WTC11 (cell line): ENCODE measurements at regions not wholly inside any gene's neighbourhood (a gene's known extent, or its start where the extent isn't known, plus 50 kb on each side); places are given as distances from the start of the nearest gene placed in this dataset.

Experiments used
- ATAC-seq: fragments of 200-7000 bp; cut with Tn5 transposase; 2 replicates; pipeline ENCODE4 v1.10.0; 2021; ENCODE audit warnings: mild to moderate bottlenecking, moderate library complexity
- CTCF ChIA-PET: fragments of 300-600 bp; sonication (Branson Sonifier 250); formaldehyde crosslinking; loops from one replicate; lab custom pipeline; 2021; ENCODE audit warnings: antibody characterized with exemption; lab: Charles Lee
- POLR2A ChIA-PET: fragments of 350-600 bp; sonication (Branson Sonifier 250); formaldehyde crosslinking; loops from one replicate; lab custom pipeline; 2021; ENCODE audit warnings: antibody characterized with exemption; lab: Charles Lee
- DNase-seq: peaks from one replicate; pipeline ENCODE4 v3.0.0; 2021; ENCODE audit warnings: low spot score
- H3K27ac Mint-ChIP-seq: 2 replicates; pipeline ENCODE4 v1.8.0; 2021; ENCODE audit warnings: mixed read lengths
- H3K27me3 Mint-ChIP-seq: 2 replicates; pipeline ENCODE4 v1.8.0; 2021; ENCODE audit warnings: low read depth, mild to moderate bottlenecking, moderate library complexity, mixed read lengths
- H3K36me3 Mint-ChIP-seq: 2 replicates; pipeline ENCODE4 v1.8.0; 2021; ENCODE audit warnings: mixed read lengths
- H3K4me1 Mint-ChIP-seq: 2 replicates; pipeline ENCODE4 v1.8.0; 2022; ENCODE audit warnings: mixed read lengths
- H3K4me3 Mint-ChIP-seq: 2 replicates; pipeline ENCODE4 v1.8.0; 2021; ENCODE audit warnings: mild to moderate bottlenecking, moderate library complexity, mixed read lengths
- H3K9me3 Mint-ChIP-seq: 2 replicates; pipeline ENCODE4 v1.8.0; 2021; ENCODE audit warnings: mixed read lengths
- ATF1 ChIP-seq: sonication (generic); formaldehyde crosslinking; IDR thresholded peaks from 2 replicates; pipeline ENCODE4 v1.8.1; 2023; ENCODE audit warnings: mild to moderate bottlenecking, moderate library complexity, missing genetic modification reagents
- EMX1 ChIP-seq: fragments of 250-450 bp; sonication (Bioruptor Pico); IDR thresholded peaks from 2 replicates; pipeline ENCODE4 v1.8.0; 2021; ENCODE audit warnings: mild to moderate bottlenecking
- ETV6 ChIP-seq: sonication (generic); formaldehyde crosslinking; IDR thresholded peaks from 2 replicates; pipeline ENCODE4 v1.8.1; 2022; ENCODE audit warnings: mild to moderate bottlenecking, missing genetic modification reagents
- KAT7 ChIP-seq: sonication (generic); formaldehyde crosslinking; IDR thresholded peaks from 2 replicates; pipeline ENCODE4 v1.8.1; 2023; ENCODE audit warnings: missing genetic modification reagents, mild to moderate bottlenecking, borderline replicate concordance
- NR1H2 ChIP-seq: sonication (generic); formaldehyde crosslinking; IDR thresholded peaks from 2 replicates; pipeline ENCODE4 v1.9.0; 2021; ENCODE audit warnings: mild to moderate bottlenecking, moderate library complexity, missing genetic modification reagents
- NR2C2 ChIP-seq: sonication (generic); formaldehyde crosslinking; IDR thresholded peaks from 2 replicates; pipeline ENCODE4 v1.8.0; 2022; ENCODE audit warnings: mild to moderate bottlenecking, missing genetic modification reagents
- OVOL2 ChIP-seq: fragments of 250-450 bp; sonication (Bioruptor Pico); IDR thresholded peaks from 2 replicates; pipeline ENCODE4 v1.9.0; 2021; ENCODE audit warnings: mild to moderate bottlenecking, borderline replicate concordance
- PRRX2 ChIP-seq: fragments of 250-450 bp; sonication (Bioruptor Pico); IDR thresholded peaks from 2 replicates; pipeline ENCODE4 v1.8.0; 2021; ENCODE audit warnings: mild to moderate bottlenecking
- RELA ChIP-seq: sonication (generic); formaldehyde crosslinking; IDR thresholded peaks from 2 replicates; pipeline ENCODE4 v1.8.1; 2022; ENCODE audit warnings: missing genetic modification reagents, mild to moderate bottlenecking, borderline replicate concordance
- SOX15 ChIP-seq: fragments of 250-450 bp; sonication (Bioruptor Pico); IDR thresholded peaks from 2 replicates; pipeline ENCODE4 v1.9.0; 2021; ENCODE audit warnings: mild to moderate bottlenecking
- TCF7 ChIP-seq: sonication (generic); formaldehyde crosslinking; IDR thresholded peaks from 2 replicates; pipeline ENCODE4 v1.8.0; 2022; ENCODE audit warnings: mild to moderate bottlenecking, low read depth, missing genetic modification reagents, moderate library complexity
- ZBTB21 ChIP-seq: sonication (generic); formaldehyde crosslinking; IDR thresholded peaks from 2 replicates; pipeline ENCODE4 v1.8.1; 2023; ENCODE audit warnings: mild to moderate bottlenecking, missing genetic modification reagents, borderline replicate concordance
- ZNF396 ChIP-seq: fragments of 250-450 bp; sonication (Bioruptor Pico); IDR thresholded peaks from 2 replicates; pipeline ENCODE4 v1.8.0; 2021; ENCODE audit warnings: mild to moderate bottlenecking, moderate library complexity, borderline replicate concordance
- TF ChIP-seq, protein P1 (sequence below): fragments of 200-600 bp; IDR thresholded peaks from 2 replicates; pipeline ENCODE4 v1.8.0; 2022; ENCODE audit warnings: antibody characterized with exemption
- TF ChIP-seq, protein P2 (sequence below): sonication (generic); formaldehyde crosslinking; IDR thresholded peaks from 2 replicates; pipeline ENCODE4 v1.8.1; 2022; ENCODE audit warnings: low read depth, mild to moderate bottlenecking, moderate library complexity, missing genetic modification reagents, borderline replicate concordance
- TF ChIP-seq, protein P3 (sequence below): sonication (generic); formaldehyde crosslinking; IDR thresholded peaks from 2 replicates; pipeline ENCODE4 v1.8.0; 2022; ENCODE audit warnings: mild to moderate bottlenecking, missing genetic modification reagents
- TF ChIP-seq, protein P4 (sequence below): sonication (generic); formaldehyde crosslinking; IDR thresholded peaks from 2 replicates; pipeline ENCODE4 v1.8.0; 2023; ENCODE audit warnings: missing genetic modification reagents, mild to moderate bottlenecking, borderline replicate concordance
- TF ChIP-seq, protein P5 (sequence below): sonication (generic); formaldehyde crosslinking; IDR thresholded peaks from 2 replicates; pipeline ENCODE4 v1.8.1; 2022; ENCODE audit warnings: low read depth, missing genetic modification reagents, borderline replicate concordance
- TF ChIP-seq, protein P6 (sequence below): sonication (generic); formaldehyde crosslinking; IDR thresholded peaks from 2 replicates; pipeline ENCODE4 v1.8.1; 2023; ENCODE audit warnings: mild to moderate bottlenecking, missing genetic modification reagents
- TF ChIP-seq, protein P7 (sequence below): fragments of 250-450 bp; sonication (Bioruptor Pico); IDR thresholded peaks from 2 replicates; pipeline ENCODE4 v1.9.0; 2021; ENCODE audit warnings: mild to moderate bottlenecking
- TF ChIP-seq, protein P8 (sequence below): sonication (generic); formaldehyde crosslinking; IDR thresholded peaks from 2 replicates; pipeline ENCODE4 v1.8.0; 2023; ENCODE audit warnings: mild to moderate bottlenecking, missing genetic modification reagents

DNA sequence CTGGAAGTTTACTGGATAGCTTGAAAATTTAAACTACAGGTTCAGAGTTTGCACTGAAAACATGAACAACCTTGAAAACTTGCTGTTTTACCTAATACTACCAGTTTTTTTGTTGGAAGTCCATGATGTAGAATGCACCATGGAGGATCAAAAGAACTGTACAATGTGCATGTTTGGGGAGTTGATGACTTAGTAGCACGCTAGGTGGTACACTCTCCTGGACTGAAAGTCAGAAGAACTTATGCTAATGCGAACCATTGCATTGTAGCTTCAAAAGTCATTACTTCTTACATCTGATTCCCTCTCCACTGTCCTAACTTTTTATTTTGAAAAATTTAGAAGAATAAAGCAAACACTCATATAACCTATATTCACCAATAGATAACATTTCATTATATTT is 211.0 kb downstream of the OSTF1 start:
- Mint-ChIP-seq H3K4me1 (peaks cover 17% of the 10 kb centered on the region), H3K9me3 (peaks cover 37% of the 10 kb centered on the region), H3K27ac (no peak overlapping the region), H3K4me3 (no peak overlapping the region), H3K27me3 (no peaks in the 10 kb centered on the region), H3K36me3 (no peaks in the 10 kb centered on the region)
- TF ChIP-seq ETV6 = no peak
- TF ChIP-seq, protein P1, sequence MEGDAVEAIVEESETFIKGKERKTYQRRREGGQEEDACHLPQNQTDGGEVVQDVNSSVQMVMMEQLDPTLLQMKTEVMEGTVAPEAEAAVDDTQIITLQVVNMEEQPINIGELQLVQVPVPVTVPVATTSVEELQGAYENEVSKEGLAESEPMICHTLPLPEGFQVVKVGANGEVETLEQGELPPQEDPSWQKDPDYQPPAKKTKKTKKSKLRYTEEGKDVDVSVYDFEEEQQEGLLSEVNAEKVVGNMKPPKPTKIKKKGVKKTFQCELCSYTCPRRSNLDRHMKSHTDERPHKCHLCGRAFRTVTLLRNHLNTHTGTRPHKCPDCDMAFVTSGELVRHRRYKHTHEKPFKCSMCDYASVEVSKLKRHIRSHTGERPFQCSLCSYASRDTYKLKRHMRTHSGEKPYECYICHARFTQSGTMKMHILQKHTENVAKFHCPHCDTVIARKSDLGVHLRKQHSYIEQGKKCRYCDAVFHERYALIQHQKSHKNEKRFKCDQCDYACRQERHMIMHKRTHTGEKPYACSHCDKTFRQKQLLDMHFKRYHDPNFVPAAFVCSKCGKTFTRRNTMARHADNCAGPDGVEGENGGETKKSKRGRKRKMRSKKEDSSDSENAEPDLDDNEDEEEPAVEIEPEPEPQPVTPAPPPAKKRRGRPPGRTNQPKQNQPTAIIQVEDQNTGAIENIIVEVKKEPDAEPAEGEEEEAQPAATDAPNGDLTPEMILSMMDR = no peak
- no peak for TF ChIP-seq PRRX2 (CRISPR knock-in tag)
- TF ChIP-seq SOX15 = no peak
- no peak for TF ChIP-seq ATF1
- TF ChIP-seq EMX1 (CRISPR knock-in tag) = no peak
- TF ChIP-seq NR2C2 (CRISPR knock-in tag) = no peak
- no peak for TF ChIP-seq NR1H2 (CRISPR knock-in tag)
- TF ChIP-seq, protein P2, sequence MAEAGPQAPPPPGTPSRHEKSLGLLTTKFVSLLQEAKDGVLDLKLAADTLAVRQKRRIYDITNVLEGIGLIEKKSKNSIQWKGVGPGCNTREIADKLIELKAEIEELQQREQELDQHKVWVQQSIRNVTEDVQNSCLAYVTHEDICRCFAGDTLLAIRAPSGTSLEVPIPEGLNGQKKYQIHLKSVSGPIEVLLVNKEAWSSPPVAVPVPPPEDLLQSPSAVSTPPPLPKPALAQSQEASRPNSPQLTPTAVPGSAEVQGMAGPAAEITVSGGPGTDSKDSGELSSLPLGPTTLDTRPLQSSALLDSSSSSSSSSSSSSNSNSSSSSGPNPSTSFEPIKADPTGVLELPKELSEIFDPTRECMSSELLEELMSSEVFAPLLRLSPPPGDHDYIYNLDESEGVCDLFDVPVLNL (CRISPR knock-in tag) = no peak
- TF ChIP-seq ZNF396 (CRISPR knock-in tag) = no peak
- DNase-seq (no peak), ATAC-seq (no peak)
- POLR2A ChIA-PET = no interaction called here
- CTCF ChIA-PET = no interaction called here

DNA sequence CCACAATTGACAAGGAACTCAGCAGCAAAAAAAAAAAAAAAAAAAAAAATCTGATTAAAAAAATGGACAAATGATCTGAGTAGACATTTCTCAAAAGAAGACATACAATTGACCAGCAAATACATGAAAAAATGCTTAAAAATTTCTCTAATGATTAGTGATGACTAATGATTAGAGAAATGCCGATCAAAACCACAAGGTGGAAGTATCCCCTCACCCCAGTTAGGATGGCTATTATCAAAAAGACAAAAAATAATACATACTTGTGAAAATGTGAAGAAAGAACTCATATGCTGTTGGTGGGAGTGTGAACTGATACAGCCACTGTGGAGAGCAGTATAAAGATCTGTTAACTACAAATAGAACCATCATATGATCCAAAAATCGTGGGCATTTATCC is 245.3 kb downstream of the OSTF1 start:
- Mint-ChIP-seq H3K4me3 (no peak overlapping the region), H3K36me3 (0 out of 2 replicates have a peak, but pooled peaks cover 3% of the 10 kb centered on the region), H3K4me1 (no peaks in the 10 kb centered on the region), H3K27ac (no peak overlapping the region), H3K9me3 (peaks cover 17% of the 10 kb centered on the region), H3K27me3 (no peaks in the 10 kb centered on the region)
- CTCF ChIA-PET = interaction anchor here (0.6 to 2.7 kb wide), 7 partner anchors 17 to 533 kb away, joined by 3 to 19 read pairs (median 3); no protein-coding TSS in a partner anchor
- DNase-seq = no peak
- POLR2A ChIA-PET = no interaction called here
- no peak for ATAC-seq
- TF ChIP-seq, protein P3, sequence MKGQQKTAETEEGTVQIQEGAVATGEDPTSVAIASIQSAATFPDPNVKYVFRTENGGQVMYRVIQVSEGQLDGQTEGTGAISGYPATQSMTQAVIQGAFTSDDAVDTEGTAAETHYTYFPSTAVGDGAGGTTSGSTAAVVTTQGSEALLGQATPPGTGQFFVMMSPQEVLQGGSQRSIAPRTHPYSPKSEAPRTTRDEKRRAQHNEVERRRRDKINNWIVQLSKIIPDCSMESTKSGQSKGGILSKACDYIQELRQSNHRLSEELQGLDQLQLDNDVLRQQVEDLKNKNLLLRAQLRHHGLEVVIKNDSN (CRISPR knock-in tag) = no peak
- no peak for TF ChIP-seq RELA
- TF ChIP-seq ZBTB21 (CRISPR knock-in tag) = no peak
- TF ChIP-seq TCF7 (CRISPR knock-in tag) = no peak
- TF ChIP-seq, protein P4, sequence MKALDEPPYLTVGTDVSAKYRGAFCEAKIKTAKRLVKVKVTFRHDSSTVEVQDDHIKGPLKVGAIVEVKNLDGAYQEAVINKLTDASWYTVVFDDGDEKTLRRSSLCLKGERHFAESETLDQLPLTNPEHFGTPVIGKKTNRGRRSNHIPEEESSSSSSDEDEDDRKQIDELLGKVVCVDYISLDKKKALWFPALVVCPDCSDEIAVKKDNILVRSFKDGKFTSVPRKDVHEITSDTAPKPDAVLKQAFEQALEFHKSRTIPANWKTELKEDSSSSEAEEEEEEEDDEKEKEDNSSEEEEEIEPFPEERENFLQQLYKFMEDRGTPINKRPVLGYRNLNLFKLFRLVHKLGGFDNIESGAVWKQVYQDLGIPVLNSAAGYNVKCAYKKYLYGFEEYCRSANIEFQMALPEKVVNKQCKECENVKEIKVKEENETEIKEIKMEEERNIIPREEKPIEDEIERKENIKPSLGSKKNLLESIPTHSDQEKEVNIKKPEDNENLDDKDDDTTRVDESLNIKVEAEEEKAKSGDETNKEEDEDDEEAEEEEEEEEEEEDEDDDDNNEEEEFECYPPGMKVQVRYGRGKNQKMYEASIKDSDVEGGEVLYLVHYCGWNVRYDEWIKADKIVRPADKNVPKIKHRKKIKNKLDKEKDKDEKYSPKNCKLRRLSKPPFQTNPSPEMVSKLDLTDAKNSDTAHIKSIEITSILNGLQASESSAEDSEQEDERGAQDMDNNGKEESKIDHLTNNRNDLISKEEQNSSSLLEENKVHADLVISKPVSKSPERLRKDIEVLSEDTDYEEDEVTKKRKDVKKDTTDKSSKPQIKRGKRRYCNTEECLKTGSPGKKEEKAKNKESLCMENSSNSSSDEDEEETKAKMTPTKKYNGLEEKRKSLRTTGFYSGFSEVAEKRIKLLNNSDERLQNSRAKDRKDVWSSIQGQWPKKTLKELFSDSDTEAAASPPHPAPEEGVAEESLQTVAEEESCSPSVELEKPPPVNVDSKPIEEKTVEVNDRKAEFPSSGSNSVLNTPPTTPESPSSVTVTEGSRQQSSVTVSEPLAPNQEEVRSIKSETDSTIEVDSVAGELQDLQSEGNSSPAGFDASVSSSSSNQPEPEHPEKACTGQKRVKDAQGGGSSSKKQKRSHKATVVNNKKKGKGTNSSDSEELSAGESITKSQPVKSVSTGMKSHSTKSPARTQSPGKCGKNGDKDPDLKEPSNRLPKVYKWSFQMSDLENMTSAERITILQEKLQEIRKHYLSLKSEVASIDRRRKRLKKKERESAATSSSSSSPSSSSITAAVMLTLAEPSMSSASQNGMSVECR = no peak
- TF ChIP-seq OVOL2 = no peak
- TF ChIP-seq, protein P5, sequence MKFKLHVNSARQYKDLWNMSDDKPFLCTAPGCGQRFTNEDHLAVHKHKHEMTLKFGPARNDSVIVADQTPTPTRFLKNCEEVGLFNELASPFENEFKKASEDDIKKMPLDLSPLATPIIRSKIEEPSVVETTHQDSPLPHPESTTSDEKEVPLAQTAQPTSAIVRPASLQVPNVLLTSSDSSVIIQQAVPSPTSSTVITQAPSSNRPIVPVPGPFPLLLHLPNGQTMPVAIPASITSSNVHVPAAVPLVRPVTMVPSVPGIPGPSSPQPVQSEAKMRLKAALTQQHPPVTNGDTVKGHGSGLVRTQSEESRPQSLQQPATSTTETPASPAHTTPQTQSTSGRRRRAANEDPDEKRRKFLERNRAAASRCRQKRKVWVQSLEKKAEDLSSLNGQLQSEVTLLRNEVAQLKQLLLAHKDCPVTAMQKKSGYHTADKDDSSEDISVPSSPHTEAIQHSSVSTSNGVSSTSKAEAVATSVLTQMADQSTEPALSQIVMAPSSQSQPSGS (CRISPR knock-in tag) = no peak
- TF ChIP-seq, protein P6, sequence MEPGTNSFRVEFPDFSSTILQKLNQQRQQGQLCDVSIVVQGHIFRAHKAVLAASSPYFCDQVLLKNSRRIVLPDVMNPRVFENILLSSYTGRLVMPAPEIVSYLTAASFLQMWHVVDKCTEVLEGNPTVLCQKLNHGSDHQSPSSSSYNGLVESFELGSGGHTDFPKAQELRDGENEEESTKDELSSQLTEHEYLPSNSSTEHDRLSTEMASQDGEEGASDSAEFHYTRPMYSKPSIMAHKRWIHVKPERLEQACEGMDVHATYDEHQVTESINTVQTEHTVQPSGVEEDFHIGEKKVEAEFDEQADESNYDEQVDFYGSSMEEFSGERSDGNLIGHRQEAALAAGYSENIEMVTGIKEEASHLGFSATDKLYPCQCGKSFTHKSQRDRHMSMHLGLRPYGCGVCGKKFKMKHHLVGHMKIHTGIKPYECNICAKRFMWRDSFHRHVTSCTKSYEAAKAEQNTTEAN (CRISPR knock-in tag) = no peak
- TF ChIP-seq KAT7 (CRISPR knock-in tag) = no peak
- TF ChIP-seq, protein P7, sequence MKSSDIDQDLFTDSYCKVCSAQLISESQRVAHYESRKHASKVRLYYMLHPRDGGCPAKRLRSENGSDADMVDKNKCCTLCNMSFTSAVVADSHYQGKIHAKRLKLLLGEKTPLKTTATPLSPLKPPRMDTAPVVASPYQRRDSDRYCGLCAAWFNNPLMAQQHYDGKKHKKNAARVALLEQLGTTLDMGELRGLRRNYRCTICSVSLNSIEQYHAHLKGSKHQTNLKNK (CRISPR knock-in tag) = no peak
- TF ChIP-seq, protein P8, sequence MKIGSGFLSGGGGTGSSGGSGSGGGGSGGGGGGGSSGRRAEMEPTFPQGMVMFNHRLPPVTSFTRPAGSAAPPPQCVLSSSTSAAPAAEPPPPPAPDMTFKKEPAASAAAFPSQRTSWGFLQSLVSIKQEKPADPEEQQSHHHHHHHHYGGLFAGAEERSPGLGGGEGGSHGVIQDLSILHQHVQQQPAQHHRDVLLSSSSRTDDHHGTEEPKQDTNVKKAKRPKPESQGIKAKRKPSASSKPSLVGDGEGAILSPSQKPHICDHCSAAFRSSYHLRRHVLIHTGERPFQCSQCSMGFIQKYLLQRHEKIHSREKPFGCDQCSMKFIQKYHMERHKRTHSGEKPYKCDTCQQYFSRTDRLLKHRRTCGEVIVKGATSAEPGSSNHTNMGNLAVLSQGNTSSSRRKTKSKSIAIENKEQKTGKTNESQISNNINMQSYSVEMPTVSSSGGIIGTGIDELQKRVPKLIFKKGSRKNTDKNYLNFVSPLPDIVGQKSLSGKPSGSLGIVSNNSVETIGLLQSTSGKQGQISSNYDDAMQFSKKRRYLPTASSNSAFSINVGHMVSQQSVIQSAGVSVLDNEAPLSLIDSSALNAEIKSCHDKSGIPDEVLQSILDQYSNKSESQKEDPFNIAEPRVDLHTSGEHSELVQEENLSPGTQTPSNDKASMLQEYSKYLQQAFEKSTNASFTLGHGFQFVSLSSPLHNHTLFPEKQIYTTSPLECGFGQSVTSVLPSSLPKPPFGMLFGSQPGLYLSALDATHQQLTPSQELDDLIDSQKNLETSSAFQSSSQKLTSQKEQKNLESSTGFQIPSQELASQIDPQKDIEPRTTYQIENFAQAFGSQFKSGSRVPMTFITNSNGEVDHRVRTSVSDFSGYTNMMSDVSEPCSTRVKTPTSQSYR = no peak
